GM18861 (cell line): ENCODE measurements at regions not wholly inside any gene's neighbourhood (a gene's known extent, or its start where the extent isn't known, plus 50 kb on each side); places are given as distances from the start of the nearest gene placed in this dataset.

Experiments used
- ATAC-seq: cut with Tn5 transposase; IDR thresholded peaks from one replicate; pipeline ENCODE4 v1.9.1; 2021; ENCODE audit not compliant: unreplicated experiment

DNA sequence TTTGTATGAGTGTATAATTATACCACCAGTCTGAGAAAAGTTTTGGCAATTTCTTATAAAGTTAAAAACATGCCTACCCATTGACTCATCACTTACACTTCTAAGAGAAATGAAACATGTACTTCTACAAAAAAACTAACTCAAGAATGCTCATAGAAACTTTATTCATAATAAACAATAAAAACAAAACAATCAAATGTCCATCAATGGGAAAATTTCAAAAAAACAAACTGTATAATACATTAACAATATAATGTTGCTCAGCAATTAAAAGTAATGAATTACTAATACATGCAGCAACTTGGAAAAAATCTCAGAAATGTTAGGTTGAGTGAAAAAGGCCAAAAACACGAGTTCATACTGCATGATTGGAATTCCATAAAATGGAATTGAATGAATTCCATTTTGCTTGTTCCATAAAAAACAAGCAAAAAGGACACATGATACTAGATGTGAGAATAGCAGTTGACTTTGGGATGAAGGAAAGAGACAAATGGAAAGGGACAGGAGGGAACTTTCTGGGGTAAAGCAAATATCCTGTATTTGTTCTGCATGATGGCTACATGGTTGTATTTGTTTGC, 726.6 kb downstream of the RFPL4B start:
- no peak for ATAC-seq

DNA sequence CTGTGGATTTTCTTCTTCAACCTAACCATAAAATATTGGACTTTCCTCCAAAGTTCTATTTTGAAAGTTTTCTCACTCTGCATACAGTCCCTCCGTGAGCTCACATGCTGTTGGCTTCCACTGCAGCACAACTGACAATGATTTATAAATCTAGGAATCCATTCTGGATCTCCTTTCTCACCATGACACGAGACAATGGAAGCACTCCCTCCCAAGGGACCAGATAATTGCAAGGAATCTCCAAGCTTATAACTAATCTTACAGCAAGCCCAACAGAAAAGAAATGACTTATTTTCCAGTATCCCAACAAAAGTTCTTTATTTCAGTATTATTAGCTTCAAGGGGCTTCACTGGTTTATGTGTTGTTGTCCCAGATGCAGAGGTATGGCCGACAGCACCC, 729.0 kb downstream of the RFPL4B start:
- no peak for ATAC-seq

DNA sequence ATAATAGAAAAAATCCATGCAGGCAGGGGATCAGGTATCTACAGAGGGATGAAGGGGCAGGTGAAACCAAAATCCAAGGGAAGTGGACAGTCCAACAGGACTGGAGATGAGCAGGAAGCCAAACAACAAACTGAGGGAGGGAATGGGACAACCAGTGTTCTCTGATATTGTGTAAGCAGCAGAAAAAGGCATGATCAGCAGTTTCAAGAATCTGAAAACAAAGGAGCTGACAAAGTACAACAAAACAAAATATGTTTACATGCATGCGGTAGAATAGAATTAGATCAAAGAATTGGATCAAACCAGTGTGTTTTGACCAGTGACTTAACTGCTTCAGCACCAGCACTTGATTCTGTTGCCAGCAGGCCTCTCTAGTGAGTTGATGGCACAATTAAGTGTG, 729.7 kb downstream of the RFPL4B start:
- no peak for ATAC-seq

DNA sequence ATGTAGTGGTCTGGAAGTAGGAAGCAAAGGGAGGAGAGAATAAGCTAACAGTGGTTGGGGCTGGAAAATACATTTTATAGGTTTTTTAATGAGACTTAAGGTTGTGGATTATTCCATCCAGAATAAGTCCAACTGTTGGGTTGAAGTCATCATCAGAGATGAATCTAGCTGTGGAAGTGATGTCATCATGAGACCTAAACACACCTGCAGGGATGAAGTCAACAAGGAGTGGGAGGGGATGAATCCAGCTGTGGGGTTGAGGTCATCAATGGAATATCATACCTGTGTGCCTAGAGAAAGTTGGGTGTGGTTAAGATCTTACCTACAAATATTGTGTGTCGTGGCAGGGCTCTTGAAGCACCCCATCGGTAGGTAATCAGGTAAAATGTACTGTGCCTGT, 730.7 kb downstream of the RFPL4B start:
- no peak for ATAC-seq

DNA sequence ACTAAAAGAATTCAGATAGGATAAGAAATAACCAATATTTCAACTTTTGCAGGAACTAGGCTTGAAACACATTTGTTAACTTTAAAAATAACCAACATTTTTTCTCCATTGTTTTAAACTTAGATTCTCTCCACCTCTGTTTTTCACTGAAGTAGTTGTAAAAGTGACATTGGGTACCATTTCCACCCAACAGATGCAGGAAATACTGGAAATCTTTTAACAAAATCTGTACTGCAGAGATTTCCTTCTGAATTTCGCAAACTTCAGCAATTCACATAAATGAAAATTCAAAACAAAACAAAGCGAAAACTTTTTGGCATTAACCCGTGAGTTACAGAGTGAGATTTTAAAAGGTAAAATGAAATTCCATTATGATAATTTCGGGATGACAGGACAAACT, 731.7 kb downstream of the RFPL4B start:
- no peak for ATAC-seq

DNA sequence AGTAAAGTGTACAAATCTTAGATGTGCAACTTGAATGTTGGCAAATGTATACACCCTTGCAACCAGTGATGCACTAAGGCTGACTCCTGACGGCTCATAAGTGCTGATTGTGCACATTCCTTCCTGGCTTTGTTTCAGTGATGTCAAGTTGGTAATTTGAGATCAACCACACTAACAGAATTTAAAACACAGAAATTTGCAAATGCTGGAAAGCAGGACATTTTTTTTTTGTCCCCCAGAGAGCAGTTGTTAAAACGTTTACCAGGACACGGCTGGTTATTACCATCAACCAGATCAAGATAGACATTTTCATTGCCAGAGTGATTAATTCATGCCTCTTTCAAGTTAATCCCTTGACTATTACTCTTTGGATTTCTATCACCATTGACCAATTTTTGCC, 735.6 kb downstream of the RFPL4B start:
- no peak for ATAC-seq

DNA sequence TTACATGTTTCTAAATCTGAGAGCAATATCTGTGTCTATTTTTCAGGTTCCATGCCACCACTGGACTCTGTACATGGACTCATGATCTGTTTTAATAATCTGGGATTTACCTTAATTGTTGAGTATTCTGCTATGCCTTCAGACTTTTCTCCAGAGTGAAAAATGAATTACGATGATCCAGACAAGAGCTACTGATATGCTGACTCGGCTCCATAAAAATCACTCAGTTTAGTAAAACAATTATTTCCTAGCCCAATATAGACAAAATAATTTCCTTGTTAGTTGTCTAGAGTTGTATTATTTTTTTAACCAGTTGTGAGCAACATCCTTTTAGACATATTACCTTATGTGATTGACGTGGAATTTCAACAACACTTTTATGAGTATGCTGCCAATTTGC, 736.8 kb downstream of the RFPL4B start:
- no peak for ATAC-seq

DNA sequence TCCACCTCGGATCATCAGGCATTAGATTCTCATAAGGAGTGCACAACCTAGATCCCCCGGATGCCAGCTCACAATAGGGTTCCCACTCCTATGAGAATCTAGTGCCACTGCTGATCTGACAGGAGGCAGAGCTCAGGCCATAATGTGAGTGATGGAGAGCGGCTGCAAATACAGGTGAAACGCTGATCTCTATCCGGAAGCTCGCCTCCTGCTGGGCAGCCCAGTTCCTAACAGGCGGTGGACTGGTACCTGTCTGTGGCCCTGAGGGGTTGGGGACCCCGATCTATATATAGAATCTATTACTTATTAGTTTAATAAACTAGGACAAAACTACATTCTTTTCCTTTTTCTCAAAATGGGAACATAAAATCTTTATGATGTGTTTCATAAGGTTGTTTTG, 741.9 kb downstream of the RFPL4B start:
- ATAC-seq, result no peak

DNA sequence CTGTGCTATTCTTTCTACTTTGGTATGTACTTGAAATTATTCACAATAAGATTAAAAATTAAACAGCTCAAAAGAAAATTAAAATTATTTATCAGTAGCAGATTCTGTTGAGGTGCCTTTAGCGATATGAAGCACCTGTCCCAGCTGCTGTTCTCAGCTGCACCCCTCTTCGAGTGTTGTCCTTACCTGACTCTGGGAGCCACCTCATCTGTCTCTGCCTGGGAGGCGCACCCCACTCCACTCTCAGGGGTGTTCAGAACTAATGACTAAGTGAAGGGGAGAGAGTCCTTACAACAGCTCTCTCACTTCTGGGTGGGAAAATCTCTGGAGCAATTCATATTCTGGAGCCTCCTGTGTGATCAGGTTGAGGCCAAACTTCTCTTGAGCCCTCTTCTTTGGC, 745.7 kb downstream of the RFPL4B start:
- no peak for ATAC-seq

DNA sequence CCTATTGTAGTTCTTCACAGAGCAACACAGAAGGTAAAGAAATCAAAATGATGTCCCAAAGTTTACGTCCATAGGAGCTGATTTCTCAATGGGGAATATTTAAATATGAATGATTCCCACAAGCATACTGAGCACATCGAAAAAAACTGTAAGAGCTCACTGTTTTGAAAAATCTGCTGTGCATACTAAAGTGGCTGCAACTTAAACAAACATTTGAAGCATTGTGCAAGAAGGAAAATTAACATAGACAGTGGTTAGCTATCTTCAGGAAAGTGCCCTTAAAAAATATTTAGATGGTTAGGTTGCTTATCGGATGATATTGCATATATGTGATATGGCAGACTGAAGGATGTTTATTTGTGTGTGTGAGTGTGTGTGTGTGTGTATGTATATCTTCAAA, 747.6 kb downstream of the RFPL4B start:
- no peak for ATAC-seq

DNA sequence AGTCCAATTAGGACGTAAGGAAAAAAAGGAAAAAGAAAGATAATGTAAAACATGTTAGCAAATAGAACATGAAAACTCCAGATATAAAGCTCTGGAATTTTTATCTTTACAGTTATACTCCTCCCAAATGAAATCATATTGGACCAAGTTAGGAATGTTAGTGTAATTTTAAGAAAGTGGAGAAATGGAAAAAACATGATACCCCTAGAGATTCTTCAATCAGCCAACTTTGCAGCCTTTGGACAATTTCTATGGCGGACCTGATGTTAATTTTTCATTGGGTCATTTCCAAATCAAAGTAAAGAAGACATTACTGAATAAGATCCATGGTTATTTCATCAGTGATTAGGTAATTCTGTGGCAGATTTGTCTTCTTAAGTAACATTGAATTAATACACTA, 748.7 kb downstream of the RFPL4B start:
- ATAC-seq, result no peak

DNA sequence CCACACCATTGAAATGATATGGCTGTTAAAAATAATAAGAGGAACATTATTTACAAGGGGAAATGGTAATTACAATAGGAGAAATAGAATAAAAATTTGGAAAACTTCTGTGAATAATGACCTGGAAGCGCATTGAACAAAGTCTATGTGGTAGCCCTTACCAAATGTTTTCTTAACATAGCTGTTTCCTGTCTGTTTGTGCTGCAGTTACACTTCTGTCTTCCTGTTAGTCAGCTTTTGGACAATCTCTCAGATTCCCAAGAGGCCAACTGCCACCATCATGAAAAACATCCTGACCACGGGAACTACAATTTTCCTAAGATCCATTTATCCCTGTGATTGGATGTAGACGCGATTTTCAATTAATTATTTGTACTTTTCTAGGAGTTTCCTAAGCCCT, 754.4 kb upstream of the MARCKS start:
- ATAC-seq, result no peak

DNA sequence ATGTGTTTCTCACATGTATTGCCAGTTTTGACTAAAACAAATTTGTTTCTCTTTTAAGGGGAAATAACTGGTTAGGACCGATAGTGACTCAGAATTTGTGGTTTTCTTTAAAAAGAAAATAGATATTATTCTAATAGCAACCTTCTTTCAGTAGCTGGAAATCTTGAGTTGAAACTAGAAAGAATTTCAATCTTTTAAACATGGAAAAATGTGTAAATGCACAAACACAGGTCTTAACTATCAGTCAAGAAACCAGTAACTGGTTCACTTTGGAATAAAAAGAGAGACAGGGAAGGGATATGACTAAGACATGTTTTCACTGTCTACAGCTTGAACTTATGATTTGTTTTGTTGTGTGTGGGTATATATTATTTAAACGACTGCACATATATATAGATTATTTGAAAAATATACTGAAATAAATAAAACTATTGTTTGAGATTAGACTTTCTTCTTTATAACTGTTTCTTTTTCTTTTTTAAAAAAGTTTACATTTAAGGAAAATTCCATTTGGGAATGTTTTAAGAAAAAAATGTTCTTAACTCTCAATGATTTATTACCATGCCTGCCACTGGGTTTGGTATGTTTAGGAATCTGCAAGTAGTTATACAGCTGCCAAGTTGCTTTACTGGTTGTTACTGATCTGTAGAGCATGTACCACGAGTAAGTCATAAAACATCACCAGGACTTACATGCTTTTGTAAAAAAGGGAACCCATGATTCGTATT, 753.3 kb upstream of the MARCKS start:
- no peak for ATAC-seq

DNA sequence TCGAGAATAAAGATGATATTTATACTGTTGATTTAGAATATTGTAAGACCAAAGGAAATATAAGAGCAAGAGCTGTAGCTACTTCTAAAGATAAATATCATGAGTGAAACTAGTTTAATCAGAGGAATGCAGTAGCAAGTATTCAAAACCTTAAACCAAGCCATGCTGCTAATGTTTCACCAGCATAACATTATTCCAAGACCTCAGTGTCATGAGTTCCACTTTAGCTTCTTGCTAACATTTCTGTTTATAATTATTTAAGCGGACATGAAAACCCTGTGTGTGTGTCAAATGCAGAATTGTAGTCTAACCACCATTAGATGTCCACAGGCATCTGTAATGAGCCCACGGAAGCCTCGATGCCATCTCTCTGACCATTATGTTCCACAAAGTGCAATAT, 752.6 kb upstream of the MARCKS start:
- ATAC-seq, result no peak

DNA sequence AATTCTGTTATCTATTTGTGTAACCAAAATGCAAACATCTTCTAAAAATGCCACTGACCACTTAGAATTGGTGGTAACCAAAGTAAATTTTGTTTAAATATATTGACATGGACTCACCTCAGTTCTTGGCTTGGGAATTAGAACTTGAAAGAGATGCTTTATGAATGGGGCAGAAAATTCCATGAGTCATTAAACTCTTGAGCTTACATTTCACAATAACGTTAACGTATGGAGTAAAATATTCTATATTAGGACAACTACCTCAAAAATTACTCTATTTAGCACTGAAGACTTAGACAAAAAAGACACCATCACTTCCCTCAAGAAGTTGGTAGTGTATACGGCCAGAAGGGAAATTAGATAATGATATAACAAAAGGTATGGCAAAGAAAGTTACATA, 752.2 kb upstream of the MARCKS start:
- ATAC-seq, result no peak

DNA sequence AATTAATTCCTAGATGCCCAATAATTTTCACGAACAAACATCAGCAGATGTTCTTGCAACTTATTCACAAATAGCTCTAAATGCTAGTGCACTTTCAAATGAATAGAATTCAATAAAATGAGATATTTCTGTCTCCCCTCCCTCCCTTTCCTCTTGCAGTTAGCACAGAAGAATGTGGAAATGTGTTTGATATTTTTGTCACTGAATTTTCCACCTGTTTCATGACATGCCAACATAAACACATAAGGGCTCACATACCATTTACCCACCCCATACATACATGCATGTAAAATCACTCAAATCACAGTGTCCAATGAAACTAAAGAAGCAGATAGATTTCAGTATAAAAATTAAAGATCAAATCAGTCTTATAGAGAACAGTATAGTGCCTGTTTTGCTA, 746.9 kb upstream of the MARCKS start:
- no peak for ATAC-seq

DNA sequence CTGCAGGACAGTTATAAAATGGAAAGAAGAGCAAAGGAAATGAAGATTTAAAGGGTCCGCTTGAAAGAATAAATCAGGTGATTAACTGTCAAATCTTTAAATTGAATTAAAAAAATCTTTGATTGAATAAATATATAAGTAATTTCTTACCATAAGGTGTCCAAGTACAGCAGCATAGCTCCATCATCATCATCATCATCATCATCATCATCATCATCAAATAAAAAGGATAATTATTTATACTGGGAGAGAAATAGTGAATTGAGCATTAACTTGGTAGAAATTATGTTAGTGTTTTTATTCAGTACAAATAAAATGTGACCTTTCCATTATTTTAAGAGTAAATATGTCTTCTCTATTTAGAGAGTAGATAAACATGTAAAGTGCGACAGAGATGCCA, 745.6 kb upstream of the MARCKS start:
- no peak for ATAC-seq

DNA sequence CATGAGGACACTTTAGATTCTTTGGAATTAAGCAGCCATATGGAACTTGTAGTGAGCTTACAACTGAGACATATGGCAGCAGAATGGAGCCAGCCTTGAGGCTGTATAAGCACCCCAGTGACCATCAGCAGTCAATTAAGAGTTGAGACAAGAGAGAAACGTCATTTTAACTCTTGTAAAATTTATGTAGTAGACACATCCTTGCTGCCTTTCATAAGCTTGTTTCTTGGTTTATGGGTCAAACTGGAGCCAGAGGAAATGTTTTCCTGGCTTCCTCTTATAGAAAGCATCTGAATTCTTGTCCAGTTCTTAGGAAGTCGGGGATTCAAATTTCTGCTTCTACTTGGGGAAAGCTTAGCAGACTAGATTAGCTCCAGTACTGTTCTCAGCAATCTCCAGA, 745.1 kb upstream of the MARCKS start:
- no peak for ATAC-seq

DNA sequence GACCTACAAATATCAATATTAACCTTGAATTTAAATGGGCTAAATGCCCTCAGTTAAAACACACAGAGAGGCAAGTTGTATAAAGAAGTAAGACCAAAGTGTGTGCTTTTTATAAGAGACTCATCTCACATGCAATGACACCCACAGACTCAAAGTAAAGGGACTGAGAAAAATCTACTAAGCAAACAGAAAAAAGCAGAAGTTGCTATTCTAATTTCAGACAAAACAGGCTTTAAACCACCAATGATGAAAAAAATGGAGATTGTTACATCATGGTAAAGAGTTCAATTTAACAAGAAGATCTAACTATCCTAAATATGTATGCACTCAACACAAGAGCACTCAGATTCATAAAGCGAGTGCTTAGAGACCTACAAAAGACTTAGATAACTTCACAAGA, 741.9 kb upstream of the MARCKS start:
- ATAC-seq, result no peak

DNA sequence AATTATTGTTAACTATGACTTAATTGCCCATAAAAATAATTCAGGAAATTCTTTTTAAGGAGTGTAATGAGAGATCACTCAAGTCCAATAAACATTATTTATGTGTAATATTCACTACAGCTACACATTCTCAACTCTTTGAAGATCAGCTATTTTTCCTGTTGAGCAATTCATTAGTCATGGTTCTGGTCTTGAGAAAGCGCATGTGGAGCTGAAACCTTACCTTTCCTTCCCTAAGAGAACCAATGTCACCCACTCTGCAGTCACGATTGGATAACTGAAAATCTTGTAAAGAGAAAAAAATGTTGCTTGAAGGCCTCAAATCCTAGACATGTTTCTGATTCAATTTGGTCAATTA, 736.9 kb upstream of the MARCKS start:
- ATAC-seq, result no peak

DNA sequence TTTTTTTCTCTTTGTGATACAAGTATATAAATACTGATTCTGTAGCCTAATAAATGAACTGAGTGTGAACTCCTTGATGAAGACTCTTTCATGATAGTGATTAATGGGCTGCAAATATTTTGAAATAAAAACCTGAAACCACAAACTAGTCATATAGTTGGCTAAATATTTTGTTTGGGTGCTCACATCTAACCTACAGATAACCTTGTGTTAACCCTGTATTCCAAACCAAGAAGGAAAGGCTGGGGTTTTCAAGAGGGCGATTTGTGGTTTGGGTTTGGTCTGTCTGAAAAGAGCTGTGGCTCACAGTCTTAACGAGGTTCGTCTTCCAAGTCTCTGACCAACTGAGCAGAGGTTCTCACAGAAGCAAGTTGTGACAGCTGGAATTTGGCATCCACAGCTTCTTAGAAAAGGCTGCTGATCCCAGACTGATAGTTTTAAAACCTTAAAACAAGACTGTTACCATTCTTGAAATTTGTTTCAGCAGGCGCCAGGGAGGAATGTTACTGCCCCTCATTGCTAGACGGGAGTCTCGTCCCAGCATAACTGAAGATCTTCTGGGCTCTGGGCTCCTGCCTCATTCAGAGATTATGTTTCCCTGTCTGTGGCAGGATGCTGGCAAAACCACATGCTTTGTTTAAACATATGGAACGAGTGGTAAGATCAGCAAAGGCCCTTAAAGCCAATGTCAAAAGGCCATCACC, 736.4 kb upstream of the MARCKS start:
- no peak for ATAC-seq

DNA sequence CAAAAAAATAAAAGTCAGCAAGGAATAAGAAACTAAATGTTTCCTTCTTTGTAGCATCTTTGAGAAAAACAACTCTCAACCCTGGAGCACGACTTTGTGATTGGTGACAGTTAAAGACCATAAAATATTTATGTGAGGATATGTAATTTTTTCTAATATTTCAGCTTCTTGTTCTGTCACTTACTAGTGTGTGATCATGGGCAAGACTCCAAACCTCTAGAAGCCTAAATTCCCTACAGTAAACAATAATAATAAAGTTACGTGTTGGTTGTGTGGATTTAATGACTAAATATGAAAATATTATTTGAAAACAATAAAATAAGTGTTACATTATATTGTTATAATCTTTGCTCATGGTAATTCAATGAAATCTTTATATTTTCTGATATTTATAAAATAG, 735.6 kb upstream of the MARCKS start:
- no peak for ATAC-seq

DNA sequence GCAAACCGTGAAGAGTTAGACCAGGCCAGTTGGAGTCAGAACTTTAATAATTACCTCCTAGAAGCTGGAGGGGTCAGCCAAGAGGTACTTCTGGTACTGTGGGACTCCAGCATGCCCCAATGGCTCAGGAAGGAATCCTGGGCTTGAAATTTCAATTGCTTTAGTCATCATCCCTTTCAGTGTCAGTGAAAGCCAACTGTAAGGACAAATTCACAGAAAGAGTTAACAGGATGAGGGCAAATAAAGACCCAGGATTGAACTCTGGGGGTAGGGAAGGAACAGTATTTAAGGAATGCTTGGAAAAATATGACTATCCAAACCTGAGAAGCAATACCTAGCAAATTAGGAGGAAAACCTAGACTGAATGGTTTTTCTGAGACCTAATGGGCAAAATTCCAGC, 735.1 kb upstream of the MARCKS start:
- no peak for ATAC-seq
